KBM-7 (cell line): ENCODE measurements at regions not wholly inside any gene's neighbourhood (a gene's known extent, or its start where the extent isn't known, plus 50 kb on each side); places are given as distances from the start of the nearest gene placed in this dataset.
A peak's percentile ranks its signal among the peaks of the same experiment; 100 is the strongest.
"Not testable (repeated sequence)": the region's sequence is repeated elsewhere in the genome, so short reads cannot be mapped to it uniquely, and the experiment has no call there.

Experiments used
- DNase-seq: peaks from one replicate; pipeline ENCODE4 v3.0.0-alpha.2; 2015
- in situ Hi-C: fragments of 300-500 bp; cut with MboI; formaldehyde crosslinking; loops from 2 replicates; pipeline ENCODE4 v1.14.3; 2020; ENCODE audit warnings: low sequenced_read_pairs, low pct_unique_long_range_greater_than_20kb, mixed read lengths

DNA sequence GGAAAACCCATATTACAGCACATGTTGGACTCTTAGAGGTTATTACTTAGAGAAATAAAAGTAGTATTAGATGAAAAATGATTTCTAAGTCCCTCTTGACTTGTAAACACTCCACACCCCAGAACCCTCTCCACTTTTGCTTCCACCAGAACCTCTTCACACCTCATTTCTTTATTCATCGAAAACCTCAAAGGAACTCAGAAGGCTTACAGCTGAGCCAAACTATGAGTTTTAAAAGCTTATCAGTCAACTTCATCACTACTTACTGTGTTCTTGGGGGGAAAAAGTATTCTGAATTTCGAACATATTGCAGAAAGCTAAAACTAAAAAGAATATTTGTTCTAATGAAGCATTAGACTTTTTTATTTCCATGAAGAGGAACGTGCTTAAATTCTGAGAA lies 547.8 kb upstream of the STEAP1 start:
- in situ Hi-C loops, result no loop called here
- DNase-seq, result no peak

DNA sequence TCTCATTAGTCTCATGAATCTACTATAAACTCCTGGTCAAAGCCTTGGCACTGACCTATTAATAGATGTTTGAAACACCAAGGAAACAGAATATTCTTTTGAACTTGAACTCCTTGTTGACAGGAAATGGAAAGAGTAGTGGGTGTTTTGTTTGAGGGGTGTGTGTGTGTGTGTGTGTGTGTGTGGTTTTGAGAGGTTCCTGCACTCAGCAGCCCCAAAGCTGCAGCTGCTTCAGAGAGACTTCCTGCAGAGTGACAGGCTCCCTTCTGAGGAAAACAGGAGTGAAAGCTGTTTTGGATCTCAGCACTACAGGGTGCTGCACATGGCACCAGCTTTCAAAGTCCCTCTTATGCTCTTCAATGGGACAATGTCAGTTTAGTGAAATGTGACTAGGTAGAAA lies 546.5 kb upstream of the STEAP1 start:
- DNase-seq, result no peak
- in situ Hi-C loops, result no loop called here

DNA sequence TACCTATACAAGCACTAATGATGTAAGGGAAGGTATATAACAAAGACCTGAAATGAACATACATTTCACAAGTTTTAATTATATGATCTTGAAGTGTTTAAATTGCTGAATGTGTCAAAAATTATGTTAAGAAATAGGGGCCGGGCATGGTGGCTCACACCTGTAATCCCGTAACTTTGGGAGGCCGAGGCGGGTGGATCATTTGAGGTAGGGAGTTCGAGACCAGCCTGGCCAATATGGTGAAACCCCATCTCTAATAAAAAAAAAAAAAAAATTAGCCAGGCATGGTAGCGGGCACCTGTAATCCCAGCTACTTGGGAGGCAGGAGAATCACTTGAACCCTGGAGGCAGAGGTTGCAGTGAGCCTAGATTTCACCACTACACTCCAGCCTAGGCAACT lies 537.4 kb upstream of the STEAP1 start:
- in situ Hi-C loops, result not testable (repeated sequence)

DNA sequence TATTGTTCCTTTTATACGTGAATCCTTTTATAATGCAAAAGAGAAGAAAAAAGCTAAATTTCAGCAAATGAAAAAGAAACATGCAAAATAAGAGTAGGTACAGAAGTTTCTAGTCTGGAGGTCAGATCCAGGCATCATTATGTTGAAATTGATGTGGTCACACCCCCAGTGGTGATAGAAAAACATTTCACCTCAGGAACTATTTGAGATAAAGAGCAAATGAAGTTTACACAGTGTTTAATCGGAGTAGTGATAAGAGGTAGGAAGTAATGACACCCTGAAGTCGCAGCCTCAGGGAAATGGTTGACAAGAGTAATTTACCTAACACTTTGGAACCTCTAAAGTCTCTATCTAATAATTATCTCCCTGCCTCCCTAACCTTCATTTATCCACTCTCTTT lies 536.0 kb upstream of the STEAP1 start:
- DNase-seq, result no peak
- in situ Hi-C loops, result no loop called here

More for the DNA sequence above, 537.4 kb upstream of the STEAP1 start:
- DNase-seq, result not testable (repeated sequence)

DNA sequence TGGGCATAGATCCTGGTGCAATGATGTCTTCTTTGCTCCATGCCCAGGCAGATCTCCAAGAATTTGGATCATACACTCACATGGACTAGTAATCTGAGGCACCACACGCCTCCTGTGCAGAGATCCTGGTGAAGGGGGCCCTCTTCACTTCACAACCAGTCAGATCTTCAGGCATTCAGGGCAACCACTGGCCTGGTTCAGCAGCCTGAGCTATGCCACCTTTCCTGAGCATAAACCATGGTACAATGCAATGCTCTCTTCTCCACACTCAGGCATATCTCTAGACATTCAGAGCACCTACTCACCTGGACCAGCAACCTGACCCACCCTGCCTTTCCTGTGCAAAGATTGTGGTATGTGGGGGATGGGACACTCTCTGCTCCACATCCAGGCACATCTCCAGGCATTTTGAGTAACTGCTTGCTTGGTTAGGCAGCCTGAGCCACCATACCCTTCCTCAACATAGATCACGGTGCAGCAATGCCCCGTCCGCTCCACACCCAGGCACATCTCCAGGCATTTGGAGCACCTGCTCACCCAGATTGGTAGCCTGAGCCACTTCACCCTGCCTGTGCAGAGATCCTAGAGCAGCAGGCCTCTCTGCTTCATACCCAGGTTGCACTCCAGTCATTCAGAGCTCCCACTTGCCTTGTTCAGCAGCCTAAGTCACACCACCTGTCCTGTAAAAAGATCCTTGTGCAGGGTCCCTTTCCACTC lies 532.2 kb upstream of the STEAP1 start:
- in situ Hi-C loops, result no loop called here
- DNase-seq, result no peak

DNA sequence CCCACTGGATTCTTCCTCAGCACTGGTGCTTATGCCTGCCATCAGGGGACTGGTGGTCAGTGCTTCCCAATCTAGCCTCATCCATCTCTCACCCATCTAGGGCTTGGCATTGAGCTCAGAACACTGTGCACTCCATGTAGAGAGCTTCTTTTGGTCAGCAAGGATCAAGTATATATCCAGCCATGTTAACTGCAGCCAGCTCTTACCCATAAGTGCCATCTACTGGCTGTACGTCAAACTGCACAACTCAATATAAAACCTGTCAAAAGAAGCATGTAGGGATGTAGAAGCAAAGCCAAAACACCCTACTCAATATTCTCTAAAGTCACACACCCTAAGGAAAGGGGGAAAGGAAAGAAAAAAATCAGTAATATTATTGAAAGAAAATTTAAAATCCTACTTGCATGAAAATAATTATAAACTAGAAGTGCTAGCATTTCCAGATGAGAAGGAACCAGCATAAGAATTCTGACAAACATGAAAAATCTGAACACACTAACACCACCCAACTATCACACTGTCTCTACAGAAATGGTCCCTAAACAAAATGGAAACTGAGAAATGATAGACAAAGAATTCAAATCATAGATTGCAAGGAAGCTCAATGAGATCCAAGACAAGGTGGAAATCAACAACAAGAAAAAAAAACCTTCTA lies 531.1 kb upstream of the STEAP1 start:
- DNase-seq, result peak; percentile 50
- in situ Hi-C loops, result no loop called here

DNA sequence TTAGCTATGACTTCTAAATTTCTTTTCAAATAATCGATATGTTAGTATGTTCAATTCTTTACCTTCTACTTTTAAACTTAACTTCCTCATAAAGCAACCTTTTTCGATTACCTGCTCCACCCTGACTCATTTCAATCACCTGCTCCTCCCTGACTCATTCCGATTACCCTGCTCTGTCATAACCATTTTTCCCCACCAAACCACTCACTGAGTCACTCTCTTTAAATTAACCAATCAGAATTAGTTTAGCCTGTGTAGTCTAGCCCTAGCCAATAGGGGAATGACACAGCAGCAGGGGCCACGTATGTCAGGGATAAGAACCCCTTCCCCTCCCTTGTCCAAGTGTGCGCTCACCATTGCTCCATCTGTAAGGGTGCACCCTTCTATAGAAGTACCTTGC lies 530.1 kb upstream of the STEAP1 start:
- in situ Hi-C loops, DNase-seq: not testable (repeated sequence)

DNA sequence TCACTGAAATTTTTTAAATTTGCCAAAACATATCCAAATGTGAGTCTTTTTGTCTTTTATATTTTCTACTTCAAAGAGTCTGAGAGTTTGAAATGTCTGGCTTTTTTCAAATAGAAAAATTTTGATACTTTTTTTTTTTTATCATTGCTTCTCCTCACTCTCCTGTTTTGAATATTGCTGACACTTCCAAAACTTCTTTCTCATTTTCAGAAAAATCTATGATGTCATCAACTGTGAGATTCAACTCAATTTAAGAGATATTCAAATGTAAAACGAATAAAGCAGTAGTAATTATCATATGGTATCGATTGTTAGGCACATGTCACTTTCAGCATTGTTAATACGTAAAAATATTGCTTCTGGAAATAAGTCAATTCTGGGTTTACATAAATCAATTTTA lies 505.8 kb upstream of the STEAP1 start:
- in situ Hi-C loops, result no loop called here
- no peak for DNase-seq

DNA sequence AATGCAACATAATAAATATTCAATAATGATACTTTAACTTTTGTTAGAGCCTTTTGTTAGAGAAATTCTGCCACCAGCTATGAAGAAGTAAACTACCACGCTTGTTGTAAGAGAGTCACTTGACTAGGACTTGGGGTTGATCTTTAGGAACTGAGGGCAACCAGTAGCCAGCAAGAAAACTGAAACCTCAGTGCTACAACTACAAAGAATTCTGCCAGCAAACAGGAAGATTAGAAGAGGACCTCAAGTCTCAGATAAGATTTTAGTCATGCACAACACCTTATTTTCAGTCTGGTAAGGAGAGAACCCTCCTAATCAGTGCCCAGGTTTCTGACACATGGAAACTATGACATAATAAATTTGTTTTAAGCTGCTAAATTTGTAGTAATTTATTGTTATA lies 498.3 kb upstream of the STEAP1 start:
- in situ Hi-C loops, result no loop called here
- DNase-seq, result no peak

DNA sequence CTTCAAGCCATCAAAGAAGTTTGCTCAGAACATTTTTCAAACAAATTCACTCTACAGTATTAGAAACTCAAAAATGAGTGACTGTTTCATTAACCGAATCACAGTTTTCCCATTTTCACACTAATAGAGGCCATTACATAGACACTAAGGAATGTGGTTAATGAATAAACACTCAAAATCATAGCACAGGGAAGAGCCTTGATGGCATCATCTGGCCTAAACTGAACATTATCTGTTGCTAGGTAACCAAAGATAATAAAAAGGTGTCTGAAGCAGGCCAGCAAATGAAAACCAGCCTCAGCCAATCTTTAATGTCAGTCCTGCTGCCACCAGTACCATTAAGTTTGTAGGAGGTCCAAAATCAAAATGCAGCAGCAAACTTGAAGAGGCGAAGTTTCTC lies 492.4 kb upstream of the STEAP1 start:
- in situ Hi-C loops, result no loop called here
- no peak for DNase-seq

DNA sequence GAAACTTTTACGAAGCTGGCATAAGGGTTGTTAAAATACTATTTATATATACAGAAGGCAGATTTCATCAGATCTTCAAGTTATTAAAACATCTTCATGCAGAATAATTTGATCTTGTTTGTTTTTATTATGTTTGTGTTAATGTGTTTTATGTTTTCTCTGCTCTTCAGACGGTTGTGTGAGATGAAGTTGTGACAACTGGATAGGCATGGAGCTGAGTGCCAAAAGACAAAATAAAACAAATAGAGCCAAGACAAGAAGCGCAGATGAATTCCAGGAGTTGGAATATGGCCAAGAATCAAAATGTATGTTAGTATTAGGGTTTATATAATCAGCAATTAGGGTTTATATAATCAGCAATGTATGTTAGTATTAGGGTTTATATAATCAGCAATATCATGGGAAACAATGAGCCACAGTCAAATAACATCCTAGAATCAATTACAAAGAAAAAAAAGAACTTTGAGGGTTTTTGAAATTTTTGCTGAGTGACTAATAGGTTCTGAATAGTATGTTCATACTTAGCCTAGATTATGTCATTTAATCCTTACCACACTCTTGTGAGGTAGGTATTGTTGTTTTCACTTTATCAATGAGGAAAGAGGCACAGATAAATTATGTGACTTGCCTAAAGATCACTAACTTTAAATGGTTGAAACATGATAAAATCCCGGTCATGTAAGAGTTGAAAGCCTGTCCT lies 488.0 kb upstream of the STEAP1 start:
- DNase-seq, result no peak
- in situ Hi-C loops, result no loop called here

DNA sequence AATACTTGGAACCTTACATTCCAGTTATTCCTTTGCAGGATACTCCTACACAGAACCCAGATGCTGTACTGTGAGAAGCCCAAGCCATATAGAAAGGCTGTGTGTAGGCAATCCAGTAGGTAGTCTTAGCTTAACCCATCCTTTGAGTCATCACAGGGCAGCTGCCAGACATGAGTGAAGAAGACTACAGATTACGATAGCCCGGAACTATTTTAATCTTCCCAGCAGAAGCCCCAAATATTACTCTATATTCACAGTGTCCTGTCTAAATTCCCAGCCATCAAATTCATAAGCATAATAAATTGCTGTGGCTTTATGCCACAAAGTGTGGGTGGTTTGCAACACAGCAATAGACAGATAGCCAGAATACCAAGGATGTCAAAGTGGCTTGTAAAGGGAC lies 474.1 kb upstream of the STEAP1 start:
- in situ Hi-C loops, result no loop called here

DNA sequence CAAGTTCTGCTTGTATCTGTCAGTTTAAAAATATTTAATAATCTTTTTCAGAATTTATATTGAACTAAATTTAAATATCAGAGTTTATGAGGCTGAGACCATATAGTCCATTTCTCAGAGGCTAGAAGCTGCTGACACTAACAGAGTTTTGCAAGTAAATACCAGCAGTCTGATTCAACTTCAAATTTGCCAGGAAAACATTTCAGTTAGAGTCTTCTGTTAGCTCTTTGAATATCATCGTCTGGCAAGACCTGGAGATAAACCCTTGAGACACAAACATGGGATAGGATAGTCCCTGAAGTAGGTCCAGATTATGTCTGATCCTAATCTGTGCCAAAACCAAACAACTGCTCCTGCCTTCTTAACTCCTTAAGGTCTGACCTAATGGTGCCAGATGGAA lies 472.8 kb upstream of the STEAP1 start:
- in situ Hi-C loops, result no loop called here
- no peak for DNase-seq

More for the DNA sequence above, 474.1 kb upstream of the STEAP1 start:
- no peak for DNase-seq

DNA sequence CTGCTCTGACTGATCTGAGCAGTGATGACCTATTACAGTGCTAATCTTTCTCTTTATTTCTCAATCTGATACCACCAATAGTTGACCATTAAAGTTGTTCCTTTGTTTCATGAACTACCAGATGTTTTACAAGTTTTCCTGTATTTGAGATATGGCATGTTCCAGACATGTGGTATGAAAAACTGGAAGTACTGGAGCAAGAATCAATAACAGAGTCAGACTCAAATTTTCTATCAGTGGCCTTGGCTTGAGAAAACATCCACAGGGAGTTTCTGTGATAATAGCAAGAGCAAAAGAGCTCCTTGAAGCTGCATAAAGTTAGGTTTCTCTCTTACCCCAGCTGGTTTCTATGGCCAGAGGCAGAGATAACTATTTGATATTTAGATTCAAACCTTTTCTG lies 469.0 kb upstream of the STEAP1 start:
- in situ Hi-C loops, result no loop called here
- no peak for DNase-seq

DNA sequence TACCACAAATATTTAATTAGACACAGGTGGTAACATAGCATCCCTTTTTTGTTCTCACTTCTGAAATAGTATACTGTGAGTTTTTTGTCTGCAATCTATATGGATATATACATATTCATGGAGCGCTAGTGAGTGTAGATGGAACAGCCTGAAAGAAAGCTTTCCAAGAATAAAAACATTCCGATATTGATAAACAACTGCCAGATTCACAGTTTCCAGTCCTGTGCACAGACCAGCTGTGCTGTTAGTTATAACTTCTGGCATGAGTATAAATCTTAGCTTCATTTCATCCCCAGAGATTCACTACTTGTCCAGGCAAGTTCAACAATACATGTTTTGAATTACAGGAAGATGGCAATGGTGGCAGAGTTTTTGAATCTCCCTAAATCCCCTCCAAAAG lies 467.1 kb upstream of the STEAP1 start:
- in situ Hi-C loops, result no loop called here
- DNase-seq, result no peak

DNA sequence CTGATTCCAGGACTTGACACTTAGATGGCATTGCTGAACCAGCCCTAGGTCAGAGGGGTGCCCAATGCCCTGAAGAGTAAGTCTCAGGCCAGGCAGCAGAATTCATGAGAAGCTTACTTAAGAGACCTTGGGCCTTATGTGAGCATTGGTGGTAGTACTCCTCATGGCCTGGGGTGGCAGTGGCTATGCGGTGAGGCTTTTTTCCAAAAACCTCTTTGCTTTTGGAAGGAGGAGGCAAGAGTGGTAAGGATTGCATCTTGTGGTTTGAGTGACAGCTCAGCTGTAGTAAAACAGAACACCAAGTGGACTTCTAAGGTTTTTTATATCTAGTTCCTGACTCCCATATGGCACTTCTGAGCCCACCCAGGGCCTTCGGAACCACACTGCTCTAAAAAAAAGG lies 459.0 kb upstream of the STEAP1 start:
- DNase-seq, result no peak
- in situ Hi-C loops, result no loop called here

DNA sequence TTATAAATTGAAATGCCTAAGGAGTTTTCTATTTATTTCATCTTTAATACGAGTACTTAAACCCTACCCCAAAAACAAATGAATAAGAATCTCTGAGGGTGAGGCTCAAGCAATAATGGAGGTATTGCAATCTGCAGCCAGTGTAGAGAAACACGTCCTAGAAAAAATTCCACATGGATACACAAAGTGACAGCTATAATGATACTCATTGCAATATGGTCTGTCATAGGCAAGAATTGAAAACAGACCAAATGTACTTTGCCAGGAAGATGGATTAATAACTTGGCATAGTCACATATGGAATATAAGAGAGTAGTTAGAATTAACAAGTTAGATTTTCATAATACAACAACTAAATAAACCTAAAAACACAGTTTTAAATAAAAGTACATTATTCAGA lies 440.1 kb upstream of the STEAP1 start:
- DNase-seq, result no peak
- in situ Hi-C loops, result no loop called here

DNA sequence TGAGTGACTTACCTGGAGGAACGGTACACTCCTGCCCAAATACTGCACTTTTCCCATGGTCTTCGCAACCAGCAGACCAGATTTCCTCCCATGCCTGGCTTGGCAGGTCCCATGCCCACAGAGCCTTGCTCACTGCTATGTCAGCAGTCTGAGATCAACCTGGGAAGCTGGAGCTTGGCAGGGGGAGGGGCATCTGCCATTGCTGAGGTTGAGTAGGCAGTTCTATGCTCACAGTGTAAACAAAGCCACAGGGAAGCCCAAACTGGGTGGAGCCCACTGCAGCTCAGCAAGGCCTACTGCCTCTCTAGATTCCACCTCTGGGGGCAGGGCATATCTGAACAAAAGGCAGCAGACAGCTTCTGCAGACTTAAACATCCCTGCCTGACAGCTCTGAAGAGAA lies 435.3 kb upstream of the STEAP1 start:
- in situ Hi-C loops, DNase-seq: not testable (repeated sequence)

DNA sequence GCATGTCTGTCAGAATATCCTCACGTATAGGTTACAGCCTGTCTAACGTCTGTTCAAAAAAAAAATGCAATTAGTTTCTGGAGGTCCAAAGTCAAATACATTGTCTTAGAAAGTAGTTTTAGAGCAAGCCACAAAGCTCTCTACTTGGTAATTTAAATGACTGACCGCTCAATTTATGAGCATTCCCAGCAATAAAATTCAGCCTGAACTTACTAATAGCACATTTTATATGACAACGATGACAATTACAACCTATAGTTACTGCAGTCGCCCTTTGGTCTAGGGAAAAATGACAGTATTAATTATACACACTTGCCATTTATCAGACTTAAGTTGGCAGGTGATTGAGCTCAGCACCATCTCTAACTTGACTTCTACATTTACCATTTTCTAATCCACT lies 425.8 kb upstream of the STEAP1 start:
- in situ Hi-C loops, result no loop called here

DNA sequence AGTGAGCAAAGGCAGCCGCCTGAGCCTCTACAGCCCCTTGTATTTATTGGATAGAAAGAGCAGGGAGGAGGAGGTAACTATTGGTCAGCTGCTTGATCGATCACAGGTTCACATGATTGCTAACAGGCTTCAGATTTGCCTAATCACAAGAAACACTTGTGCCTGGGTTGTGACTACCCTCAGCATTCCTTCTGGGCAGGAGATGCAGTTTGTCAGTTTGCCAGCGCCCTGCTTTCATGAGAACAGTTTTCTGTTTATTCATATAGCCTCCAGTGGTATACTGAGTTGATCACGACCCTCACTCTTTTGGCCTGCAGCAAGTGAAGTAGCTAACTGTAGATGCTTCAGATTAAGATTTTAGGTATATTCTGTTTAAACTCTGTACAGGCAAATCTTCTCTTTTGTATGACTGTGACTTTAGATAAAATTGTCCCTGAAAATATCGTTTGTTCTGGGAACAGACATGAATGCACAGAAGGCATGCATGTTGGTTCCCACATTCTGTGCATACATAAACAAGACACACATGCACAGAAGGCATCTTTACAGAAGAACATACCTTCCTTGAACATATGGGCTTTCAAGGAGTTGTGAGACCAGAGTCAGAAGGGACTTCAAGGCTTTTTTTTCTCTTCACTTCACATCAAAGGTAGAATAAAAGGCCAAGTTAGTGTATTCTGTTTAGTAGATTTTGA lies 422.4 kb upstream of the STEAP1 start:
- in situ Hi-C loops, result no loop called here
- DNase-seq, result no peak

More for the DNA sequence above, 425.8 kb upstream of the STEAP1 start:
- no peak for DNase-seq
